Upper lobe of right lung (tissue), 1 donor: ENCODE measurements at regions not wholly inside any gene's neighbourhood (a gene's known extent, or its start where the extent isn't known, plus 50 kb on each side); places are given as distances from the start of the nearest gene placed in this dataset.

Source experiments
- ATAC-seq: fragments of 200-7000 bp; cut with Tn5 transposase; one replicate; pipeline ENCODE4 v1.9.1; 2020; ENCODE audit warnings: mild to moderate bottlenecking, moderate library complexity
- DNase-seq: peaks from one replicate; pipeline ENCODE4 v3.0.0-alpha.2; 2020
- H3K27ac ChIP-seq: fragments of 200-600 bp; one replicate; pipeline ENCODE4 v1.8.0; 2022
- H3K27me3 ChIP-seq: fragments of 200-600 bp; one replicate; pipeline ENCODE4 v1.8.0; 2022; ENCODE audit warnings: mild to moderate bottlenecking
- H3K36me3 ChIP-seq: fragments of 200-600 bp; one replicate; pipeline ENCODE4 v1.8.0; 2022
- H3K4me1 ChIP-seq: fragments of 200-600 bp; one replicate; pipeline ENCODE4 v1.8.0; 2022
- H3K4me3 ChIP-seq: fragments of 200-600 bp; one replicate; pipeline ENCODE4 v1.8.0; 2022; ENCODE audit warnings: mild to moderate bottlenecking
- H3K9me3 ChIP-seq: fragments of 200-600 bp; one replicate; pipeline ENCODE4 v1.8.0; 2022
- intact Hi-C: fragments of 100-400 bp; cut with DNase I; formaldehyde crosslinking; loops from one replicate; pipeline ENCODE4 v1.11.0; 2022
- TF ChIP-seq, protein P1 (sequence below): fragments of 200-600 bp; IDR thresholded peaks from one replicate; pipeline ENCODE4 v1.8.0; 2022; ENCODE audit warnings: antibody characterized with exemption
- donor health status: DM: no; HTN: yes; CAD: no; lungs with severe emphysema.

DNA sequence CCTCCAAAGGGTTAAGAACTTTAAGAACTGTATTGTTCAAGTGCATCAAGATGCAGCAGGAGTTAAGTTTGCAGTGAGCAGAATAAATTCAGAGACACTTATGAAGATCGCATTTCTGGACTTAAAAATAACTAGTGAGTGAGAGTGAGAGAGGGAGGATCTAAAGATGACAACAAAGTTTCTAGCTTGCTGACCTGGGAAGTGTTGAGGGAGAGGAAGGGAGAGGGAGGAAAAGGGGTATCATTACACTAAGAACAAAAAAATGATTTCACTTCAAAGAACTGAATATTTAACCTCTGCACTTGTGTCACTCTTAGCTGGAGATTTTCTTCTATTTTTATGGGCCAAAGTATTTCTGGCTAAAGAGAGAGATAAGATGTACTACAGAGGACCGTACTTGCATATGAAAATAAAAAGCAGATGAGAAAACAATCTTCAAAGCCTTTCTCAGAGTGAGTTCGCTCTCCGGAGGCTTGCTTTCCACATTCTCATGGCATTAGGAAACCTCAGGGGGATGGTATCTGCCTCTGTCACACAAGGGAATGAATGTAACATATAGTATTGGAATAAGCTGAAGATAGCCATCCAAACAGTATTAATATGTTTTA, 91.4 kb upstream of the TJP1 start:
- no peak for DNase-seq

GRCh38 chr15:29911705-29912104, 89.4 kb upstream of the TJP1 start:
- intact Hi-C loops, result no loop called here
- DNase-seq, result no peak
- Histone ChIP-seq H3K27ac (no peak overlapping the region), H3K4me3 (no peak overlapping the region), H3K27me3 (no peaks in the 10 kb centered on the region), H3K4me1 (peaks cover 2% of the 10 kb centered on the region), H3K36me3 (no peaks in the 10 kb centered on the region), H3K9me3 (no peaks in the 10 kb centered on the region)
- no peak for ATAC-seq
- TF ChIP-seq, protein P1, sequence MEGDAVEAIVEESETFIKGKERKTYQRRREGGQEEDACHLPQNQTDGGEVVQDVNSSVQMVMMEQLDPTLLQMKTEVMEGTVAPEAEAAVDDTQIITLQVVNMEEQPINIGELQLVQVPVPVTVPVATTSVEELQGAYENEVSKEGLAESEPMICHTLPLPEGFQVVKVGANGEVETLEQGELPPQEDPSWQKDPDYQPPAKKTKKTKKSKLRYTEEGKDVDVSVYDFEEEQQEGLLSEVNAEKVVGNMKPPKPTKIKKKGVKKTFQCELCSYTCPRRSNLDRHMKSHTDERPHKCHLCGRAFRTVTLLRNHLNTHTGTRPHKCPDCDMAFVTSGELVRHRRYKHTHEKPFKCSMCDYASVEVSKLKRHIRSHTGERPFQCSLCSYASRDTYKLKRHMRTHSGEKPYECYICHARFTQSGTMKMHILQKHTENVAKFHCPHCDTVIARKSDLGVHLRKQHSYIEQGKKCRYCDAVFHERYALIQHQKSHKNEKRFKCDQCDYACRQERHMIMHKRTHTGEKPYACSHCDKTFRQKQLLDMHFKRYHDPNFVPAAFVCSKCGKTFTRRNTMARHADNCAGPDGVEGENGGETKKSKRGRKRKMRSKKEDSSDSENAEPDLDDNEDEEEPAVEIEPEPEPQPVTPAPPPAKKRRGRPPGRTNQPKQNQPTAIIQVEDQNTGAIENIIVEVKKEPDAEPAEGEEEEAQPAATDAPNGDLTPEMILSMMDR, result no peak

More for the DNA sequence above, 91.4 kb upstream of the TJP1 start:
- Histone ChIP-seq H3K4me1 (peaks cover 2% of the 10 kb centered on the region), H3K36me3 (no peaks in the 10 kb centered on the region), H3K27ac (no peak overlapping the region), H3K4me3 (no peak overlapping the region), H3K9me3 (no peaks in the 10 kb centered on the region), H3K27me3 (no peaks in the 10 kb centered on the region)
- intact Hi-C loops, result no loop called here
- no peak for ATAC-seq
- TF ChIP-seq, protein P1, result no peak

DNA sequence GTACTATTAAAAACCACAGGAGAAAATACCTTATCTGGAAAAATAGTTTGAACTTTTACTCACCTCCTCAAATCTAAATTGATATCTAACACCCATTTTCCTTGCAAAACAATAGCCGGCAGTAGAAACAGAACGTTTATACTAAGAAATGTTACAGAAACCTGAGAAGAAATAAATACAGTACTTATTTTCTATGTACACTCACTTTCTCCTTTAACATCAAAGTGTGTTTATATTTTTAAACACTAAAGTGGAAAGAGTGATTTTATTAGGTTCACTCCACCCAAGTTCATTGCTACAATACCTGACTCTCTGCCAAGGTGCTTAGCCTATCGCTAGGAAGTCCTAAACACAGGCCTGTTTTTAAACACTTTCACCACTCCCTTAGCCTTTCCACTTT, 87.8 kb upstream of the TJP1 start:
- H3K4me3 ChIP-seq, result no peak overlapping the region
- H3K4me1 ChIP-seq, result peaks cover 2% of the 10 kb centered on the region
- H3K27ac ChIP-seq, result no peak overlapping the region
- DNase-seq (no peak), ATAC-seq (peak; percentile 58)
- no peaks in the 10 kb centered on the region for H3K36me3 ChIP-seq
- TF ChIP-seq, protein P1, result no peak
- intact Hi-C loops, result no loop called here
- H3K27me3 ChIP-seq, result no peaks in the 10 kb centered on the region
- H3K9me3 ChIP-seq, result no peaks in the 10 kb centered on the region

GRCh38 chr15:29904757-29905417, 82.6 kb upstream of the TJP1 start:
- TF ChIP-seq, protein P1, result no peak
- peaks cover 2% of the 10 kb centered on the region for H3K4me1 ChIP-seq
- intact Hi-C loops, result no loop called here
- H3K27ac ChIP-seq, result no peak overlapping the region
- no peak overlapping the region for H3K4me3 ChIP-seq
- no peaks in the 10 kb centered on the region for H3K27me3 ChIP-seq
- DNase-seq (no peak), ATAC-seq (no peak)
- H3K36me3 ChIP-seq, result no peaks in the 10 kb centered on the region
- H3K9me3 ChIP-seq, result no peaks in the 10 kb centered on the region

- Histone ChIP-seq H3K27me3 (no peaks in the 10 kb centered on the region), H3K4me3 (no peak overlapping the region), H3K9me3 (no peaks in the 10 kb centered on the region), H3K27ac (no peak overlapping the region), H3K36me3 (no peaks in the 10 kb centered on the region), H3K4me1 (no peaks in the 10 kb centered on the region)
- intact Hi-C loops, result no loop called here
- TF ChIP-seq, protein P1, result no peak
- DNase-seq (no peak), ATAC-seq (no peak)
Measured at GRCh38 chr15:29903785-29904464, 81.7 kb upstream of the TJP1 start.
